HUES6 (cell line): ENCODE measurements at regions not wholly inside any gene's neighbourhood (a gene's known extent, or its start where the extent isn't known, plus 50 kb on each side); places are given as distances from the start of the nearest gene placed in this dataset.

ENCODE experiments used
- H3K27ac ChIP-seq: 2 replicates; pipeline ENCODE4 v1.7.0; 2013; ENCODE audit warnings: low read depth, mild to moderate bottlenecking, low read length, inconsistent platforms
- H3K27me3 ChIP-seq: 2 replicates; pipeline ENCODE4 v1.6.1; 2013; ENCODE audit warnings: low read length; ENCODE audit not compliant: control insufficient read depth, insufficient read depth
- H3K36me3 ChIP-seq: 2 replicates; pipeline ENCODE4 v1.6.1; 2013; ENCODE audit warnings: low read length; ENCODE audit not compliant: control insufficient read depth, insufficient read depth
- H3K4me1 ChIP-seq: 2 replicates; pipeline ENCODE4 v1.6.1; 2013; ENCODE audit warnings: low read length; ENCODE audit not compliant: control insufficient read depth, insufficient read depth
- H3K4me3 ChIP-seq: 2 replicates; pipeline ENCODE4 v1.5.1; 2013; ENCODE audit warnings: low read depth, low read length
- H3K9ac ChIP-seq: one replicate; pipeline ENCODE4 v1.6.1; 2013; ENCODE audit warnings: mild to moderate bottlenecking, low read length
- H3K9me3 ChIP-seq: 2 replicates; pipeline ENCODE4 v1.6.1; 2013; ENCODE audit warnings: low read depth, low read length; ENCODE audit not compliant: control insufficient read depth, insufficient read depth

DNA sequence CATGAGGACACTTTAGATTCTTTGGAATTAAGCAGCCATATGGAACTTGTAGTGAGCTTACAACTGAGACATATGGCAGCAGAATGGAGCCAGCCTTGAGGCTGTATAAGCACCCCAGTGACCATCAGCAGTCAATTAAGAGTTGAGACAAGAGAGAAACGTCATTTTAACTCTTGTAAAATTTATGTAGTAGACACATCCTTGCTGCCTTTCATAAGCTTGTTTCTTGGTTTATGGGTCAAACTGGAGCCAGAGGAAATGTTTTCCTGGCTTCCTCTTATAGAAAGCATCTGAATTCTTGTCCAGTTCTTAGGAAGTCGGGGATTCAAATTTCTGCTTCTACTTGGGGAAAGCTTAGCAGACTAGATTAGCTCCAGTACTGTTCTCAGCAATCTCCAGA is 745.1 kb upstream of the MARCKS start:
- H3K27me3 ChIP-seq = no peaks in the 10 kb centered on the region
- no peak overlapping the region for H3K9ac ChIP-seq

DNA sequence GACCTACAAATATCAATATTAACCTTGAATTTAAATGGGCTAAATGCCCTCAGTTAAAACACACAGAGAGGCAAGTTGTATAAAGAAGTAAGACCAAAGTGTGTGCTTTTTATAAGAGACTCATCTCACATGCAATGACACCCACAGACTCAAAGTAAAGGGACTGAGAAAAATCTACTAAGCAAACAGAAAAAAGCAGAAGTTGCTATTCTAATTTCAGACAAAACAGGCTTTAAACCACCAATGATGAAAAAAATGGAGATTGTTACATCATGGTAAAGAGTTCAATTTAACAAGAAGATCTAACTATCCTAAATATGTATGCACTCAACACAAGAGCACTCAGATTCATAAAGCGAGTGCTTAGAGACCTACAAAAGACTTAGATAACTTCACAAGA is 741.9 kb upstream of the MARCKS start:
- Histone ChIP-seq H3K36me3 (no peaks in the 10 kb centered on the region), H3K27me3 (no peaks in the 10 kb centered on the region), H3K9ac (no peak overlapping the region), H3K27ac (no peak overlapping the region), H3K4me3 (no peak overlapping the region), H3K4me1 (no peaks in the 10 kb centered on the region), H3K9me3 (peaks cover 3% of the 10 kb centered on the region; the same call in 1 of the 2 replicates)

More for the DNA sequence above, 745.1 kb upstream of the MARCKS start:
- Histone ChIP-seq H3K36me3 (no peaks in the 10 kb centered on the region), H3K27ac (no peak overlapping the region), H3K4me1 (no peaks in the 10 kb centered on the region), H3K9me3 (peaks cover 3% of the 10 kb centered on the region; the same call in 1 of the 2 replicates), H3K4me3 (no peak overlapping the region)

DNA sequence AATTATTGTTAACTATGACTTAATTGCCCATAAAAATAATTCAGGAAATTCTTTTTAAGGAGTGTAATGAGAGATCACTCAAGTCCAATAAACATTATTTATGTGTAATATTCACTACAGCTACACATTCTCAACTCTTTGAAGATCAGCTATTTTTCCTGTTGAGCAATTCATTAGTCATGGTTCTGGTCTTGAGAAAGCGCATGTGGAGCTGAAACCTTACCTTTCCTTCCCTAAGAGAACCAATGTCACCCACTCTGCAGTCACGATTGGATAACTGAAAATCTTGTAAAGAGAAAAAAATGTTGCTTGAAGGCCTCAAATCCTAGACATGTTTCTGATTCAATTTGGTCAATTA is 736.9 kb upstream of the MARCKS start:
- Histone ChIP-seq H3K27me3 (no peaks in the 10 kb centered on the region), H3K27ac (no peak overlapping the region), H3K9me3 (peaks cover 3% of the 10 kb centered on the region; the same call in 1 of the 2 replicates), H3K9ac (no peak overlapping the region), H3K36me3 (no peaks in the 10 kb centered on the region), H3K4me1 (peaks cover 9% of the 10 kb centered on the region; the same call in 1 of the 2 replicates), H3K4me3 (no peak overlapping the region)

- Histone ChIP-seq H3K4me1 (peaks cover 9% of the 10 kb centered on the region; the same call in 1 of the 2 replicates), H3K27ac (no peak overlapping the region; the same call in 1 of the 2 replicates), H3K4me3 (no peak overlapping the region), H3K36me3 (no peaks in the 10 kb centered on the region), H3K27me3 (no peaks in the 10 kb centered on the region), H3K9me3 (peaks cover 3% of the 10 kb centered on the region; the same call in 1 of the 2 replicates), H3K9ac (no peak overlapping the region)
Observed at GRCh38 chr6:113120582-113121285, 736.4 kb upstream of the MARCKS start.

DNA sequence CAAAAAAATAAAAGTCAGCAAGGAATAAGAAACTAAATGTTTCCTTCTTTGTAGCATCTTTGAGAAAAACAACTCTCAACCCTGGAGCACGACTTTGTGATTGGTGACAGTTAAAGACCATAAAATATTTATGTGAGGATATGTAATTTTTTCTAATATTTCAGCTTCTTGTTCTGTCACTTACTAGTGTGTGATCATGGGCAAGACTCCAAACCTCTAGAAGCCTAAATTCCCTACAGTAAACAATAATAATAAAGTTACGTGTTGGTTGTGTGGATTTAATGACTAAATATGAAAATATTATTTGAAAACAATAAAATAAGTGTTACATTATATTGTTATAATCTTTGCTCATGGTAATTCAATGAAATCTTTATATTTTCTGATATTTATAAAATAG is 735.6 kb upstream of the MARCKS start:
- H3K9ac ChIP-seq = no peak overlapping the region
- H3K36me3 ChIP-seq = no peaks in the 10 kb centered on the region
- H3K4me3 ChIP-seq = no peak overlapping the region
- H3K27me3 ChIP-seq = no peaks in the 10 kb centered on the region
- H3K27ac ChIP-seq = no peak overlapping the region; the same call in 1 of the 2 replicates
- H3K4me1 ChIP-seq = peaks cover 9% of the 10 kb centered on the region; the same call in 1 of the 2 replicates
- peaks cover 3% of the 10 kb centered on the region; the same call in 1 of the 2 replicates for H3K9me3 ChIP-seq

DNA sequence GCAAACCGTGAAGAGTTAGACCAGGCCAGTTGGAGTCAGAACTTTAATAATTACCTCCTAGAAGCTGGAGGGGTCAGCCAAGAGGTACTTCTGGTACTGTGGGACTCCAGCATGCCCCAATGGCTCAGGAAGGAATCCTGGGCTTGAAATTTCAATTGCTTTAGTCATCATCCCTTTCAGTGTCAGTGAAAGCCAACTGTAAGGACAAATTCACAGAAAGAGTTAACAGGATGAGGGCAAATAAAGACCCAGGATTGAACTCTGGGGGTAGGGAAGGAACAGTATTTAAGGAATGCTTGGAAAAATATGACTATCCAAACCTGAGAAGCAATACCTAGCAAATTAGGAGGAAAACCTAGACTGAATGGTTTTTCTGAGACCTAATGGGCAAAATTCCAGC is 735.1 kb upstream of the MARCKS start:
- no peaks in the 10 kb centered on the region for H3K27me3 ChIP-seq
- peaks cover 3% of the 10 kb centered on the region; the same call in 1 of the 2 replicates for H3K9me3 ChIP-seq
- H3K36me3 ChIP-seq = no peaks in the 10 kb centered on the region
- H3K4me3 ChIP-seq = no peak overlapping the region
- H3K27ac ChIP-seq = no peak overlapping the region
- H3K4me1 ChIP-seq = peaks cover 9% of the 10 kb centered on the region; the same call in 1 of the 2 replicates
- no peak overlapping the region for H3K9ac ChIP-seq

GRCh38 chr6:113125626-113126025 is 731.5 kb upstream of the MARCKS start:
- no peak overlapping the region for H3K27ac ChIP-seq
- H3K4me1 ChIP-seq = peaks cover 9% of the 10 kb centered on the region; the same call in 1 of the 2 replicates
- H3K9ac ChIP-seq = no peak overlapping the region
- H3K36me3 ChIP-seq = no peaks in the 10 kb centered on the region
- H3K9me3 ChIP-seq = no peaks in the 10 kb centered on the region
- H3K27me3 ChIP-seq = no peaks in the 10 kb centered on the region; the same call in 1 of the 2 replicates
- H3K4me3 ChIP-seq = no peak overlapping the region

DNA sequence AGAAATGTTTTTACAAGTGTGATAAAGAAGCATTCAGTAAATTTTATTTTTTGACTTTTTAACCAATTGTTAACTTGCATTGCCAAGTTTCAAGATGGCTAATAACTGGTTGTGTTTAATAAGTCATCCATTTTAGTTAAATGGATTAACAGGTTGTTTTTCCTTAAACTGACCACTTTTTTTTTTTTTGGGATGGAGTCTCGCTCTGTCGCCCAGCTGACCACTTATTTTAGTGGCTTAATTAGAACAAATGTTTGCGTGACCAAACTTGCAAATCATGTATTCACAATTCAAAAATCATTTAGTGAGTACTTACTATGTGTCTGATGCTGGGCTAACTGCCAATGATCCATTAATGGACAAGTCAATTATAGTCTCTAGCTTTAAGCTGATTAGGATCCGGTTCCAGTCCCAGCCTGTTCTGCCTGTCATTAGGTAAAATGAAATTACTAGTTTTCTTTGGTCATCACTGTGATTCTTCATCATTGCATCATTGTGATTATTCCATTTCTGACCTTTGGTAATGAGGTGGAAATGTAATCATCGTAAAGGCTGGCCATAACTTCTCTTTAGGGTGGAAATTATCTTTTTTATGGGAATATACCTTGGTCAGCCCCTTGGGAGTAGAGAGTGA is 729.2 kb upstream of the MARCKS start:
- Histone ChIP-seq H3K4me1 (peaks cover 4% of the 10 kb centered on the region; the same call in 1 of the 2 replicates), H3K4me3 (no peak overlapping the region), H3K9me3 (no peaks in the 10 kb centered on the region), H3K9ac (no peak overlapping the region), H3K27ac (no peak overlapping the region), H3K36me3 (no peaks in the 10 kb centered on the region), H3K27me3 (no peaks in the 10 kb centered on the region; the same call in 1 of the 2 replicates)

GRCh38 chr6:113128661-113129060 is 728.5 kb upstream of the MARCKS start:
- no peak overlapping the region for H3K4me3 ChIP-seq
- peaks cover 4% of the 10 kb centered on the region; the same call in 1 of the 2 replicates for H3K4me1 ChIP-seq
- H3K36me3 ChIP-seq = no peaks in the 10 kb centered on the region
- no peaks in the 10 kb centered on the region for H3K9me3 ChIP-seq
- no peaks in the 10 kb centered on the region; the same call in 1 of the 2 replicates for H3K27me3 ChIP-seq
- no peak overlapping the region for H3K27ac ChIP-seq
- H3K9ac ChIP-seq = no peak overlapping the region

GRCh38 chr6:113129991-113130390 is 727.2 kb upstream of the MARCKS start:
- H3K4me3 ChIP-seq = no peak overlapping the region

DNA sequence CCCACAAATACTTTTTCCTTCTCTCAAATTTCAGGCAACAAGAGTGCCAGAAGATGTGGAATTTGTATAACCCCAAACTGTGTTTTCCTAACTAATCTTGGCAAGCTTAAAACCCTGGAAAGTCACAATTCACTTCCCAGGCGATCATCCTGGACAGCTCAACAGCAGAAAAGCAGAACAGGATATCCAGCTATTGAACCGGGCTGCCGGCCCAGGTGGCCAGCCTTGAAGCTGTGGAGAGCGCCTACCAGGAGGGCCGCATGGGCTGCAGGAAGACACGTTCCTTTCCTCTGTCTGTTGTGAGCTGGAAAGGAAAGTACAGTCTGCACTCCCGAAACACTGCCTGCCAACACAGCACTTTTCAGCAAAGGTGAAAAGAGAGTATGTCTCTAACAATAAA is 719.7 kb upstream of the MARCKS start:
- Histone ChIP-seq H3K36me3 (no peaks in the 10 kb centered on the region), H3K27me3 (no peaks in the 10 kb centered on the region), H3K4me1 (no peaks in the 10 kb centered on the region), H3K4me3 (no peak overlapping the region), H3K9ac (no peak overlapping the region), H3K27ac (no peak overlapping the region), H3K9me3 (no peaks in the 10 kb centered on the region)

More at GRCh38 chr6:113129991-113130390, 727.2 kb upstream of the MARCKS start:
- Histone ChIP-seq H3K27ac (no peak overlapping the region), H3K9ac (no peak overlapping the region), H3K36me3 (no peaks in the 10 kb centered on the region), H3K9me3 (no peaks in the 10 kb centered on the region), H3K27me3 (no peaks in the 10 kb centered on the region; the same call in 1 of the 2 replicates), H3K4me1 (peaks cover 4% of the 10 kb centered on the region; the same call in 1 of the 2 replicates)
